ENCODE measurements at regions not wholly inside any gene's neighbourhood (a gene's known extent, or its start where the extent isn't known, plus 50 kb on each side); places are given as distances from the start of the nearest gene placed in this dataset.

DNA sequence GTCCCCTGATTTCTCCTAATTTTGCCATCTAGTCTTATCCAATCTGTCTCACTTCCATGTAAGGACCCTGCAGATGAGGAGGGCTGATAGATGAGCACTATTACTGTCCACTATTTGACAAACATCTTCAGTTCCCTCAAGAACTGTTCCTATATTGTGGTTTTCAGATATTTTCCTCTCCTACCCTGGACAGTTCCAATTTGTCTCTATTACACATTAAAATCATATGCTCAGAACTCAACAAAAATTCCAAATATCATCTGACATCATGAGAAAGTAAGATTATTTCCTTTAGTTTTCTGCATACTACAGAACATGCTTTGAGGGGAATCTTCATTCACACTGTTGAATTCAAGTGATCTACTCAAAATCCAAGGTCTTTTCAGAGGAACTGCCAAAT, 265.6 kb upstream of the ARID1B start:
- TF ChIP-seq, protein P1, sequence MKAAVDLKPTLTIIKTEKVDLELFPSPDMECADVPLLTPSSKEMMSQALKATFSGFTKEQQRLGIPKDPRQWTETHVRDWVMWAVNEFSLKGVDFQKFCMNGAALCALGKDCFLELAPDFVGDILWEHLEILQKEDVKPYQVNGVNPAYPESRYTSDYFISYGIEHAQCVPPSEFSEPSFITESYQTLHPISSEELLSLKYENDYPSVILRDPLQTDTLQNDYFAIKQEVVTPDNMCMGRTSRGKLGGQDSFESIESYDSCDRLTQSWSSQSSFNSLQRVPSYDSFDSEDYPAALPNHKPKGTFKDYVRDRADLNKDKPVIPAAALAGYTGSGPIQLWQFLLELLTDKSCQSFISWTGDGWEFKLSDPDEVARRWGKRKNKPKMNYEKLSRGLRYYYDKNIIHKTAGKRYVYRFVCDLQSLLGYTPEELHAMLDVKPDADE (IDR thresholded peaks at IDR 0.05): no peak
- TF ChIP-seq, protein P2, sequence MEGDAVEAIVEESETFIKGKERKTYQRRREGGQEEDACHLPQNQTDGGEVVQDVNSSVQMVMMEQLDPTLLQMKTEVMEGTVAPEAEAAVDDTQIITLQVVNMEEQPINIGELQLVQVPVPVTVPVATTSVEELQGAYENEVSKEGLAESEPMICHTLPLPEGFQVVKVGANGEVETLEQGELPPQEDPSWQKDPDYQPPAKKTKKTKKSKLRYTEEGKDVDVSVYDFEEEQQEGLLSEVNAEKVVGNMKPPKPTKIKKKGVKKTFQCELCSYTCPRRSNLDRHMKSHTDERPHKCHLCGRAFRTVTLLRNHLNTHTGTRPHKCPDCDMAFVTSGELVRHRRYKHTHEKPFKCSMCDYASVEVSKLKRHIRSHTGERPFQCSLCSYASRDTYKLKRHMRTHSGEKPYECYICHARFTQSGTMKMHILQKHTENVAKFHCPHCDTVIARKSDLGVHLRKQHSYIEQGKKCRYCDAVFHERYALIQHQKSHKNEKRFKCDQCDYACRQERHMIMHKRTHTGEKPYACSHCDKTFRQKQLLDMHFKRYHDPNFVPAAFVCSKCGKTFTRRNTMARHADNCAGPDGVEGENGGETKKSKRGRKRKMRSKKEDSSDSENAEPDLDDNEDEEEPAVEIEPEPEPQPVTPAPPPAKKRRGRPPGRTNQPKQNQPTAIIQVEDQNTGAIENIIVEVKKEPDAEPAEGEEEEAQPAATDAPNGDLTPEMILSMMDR (conservative IDR thresholded peaks at IDR 0.05; ENCODE audit: low read depth in 2 of 2): no peak
- TF ChIP-seq POLR2AphosphoS5 (IDR thresholded peaks at IDR 0.05; ENCODE audit: low read depth) (no peak), ZNF114 (CRISPR knock-in tag; IDR thresholded peaks at IDR 0.05) (no peak), EZH2 (IDR thresholded peaks at IDR 0.05; ENCODE audit: low read depth, unreplicated experiment) (no peak), JUNB (IDR thresholded peaks at IDR 0.05; ENCODE audit: unreplicated experiment) (no peak), EZH2phosphoT487 (IDR thresholded peaks at IDR 0.05; ENCODE audit: unreplicated experiment) (no peak), NANOG (IDR thresholded peaks at IDR 0.05; ENCODE audit: borderline replicate concordance) (no peak), CREB1 (CRISPR knock-in tag; IDR thresholded peaks at IDR 0.05; ENCODE audit: low read depth) (no peak)
- TF ChIP-seq, protein P3, sequence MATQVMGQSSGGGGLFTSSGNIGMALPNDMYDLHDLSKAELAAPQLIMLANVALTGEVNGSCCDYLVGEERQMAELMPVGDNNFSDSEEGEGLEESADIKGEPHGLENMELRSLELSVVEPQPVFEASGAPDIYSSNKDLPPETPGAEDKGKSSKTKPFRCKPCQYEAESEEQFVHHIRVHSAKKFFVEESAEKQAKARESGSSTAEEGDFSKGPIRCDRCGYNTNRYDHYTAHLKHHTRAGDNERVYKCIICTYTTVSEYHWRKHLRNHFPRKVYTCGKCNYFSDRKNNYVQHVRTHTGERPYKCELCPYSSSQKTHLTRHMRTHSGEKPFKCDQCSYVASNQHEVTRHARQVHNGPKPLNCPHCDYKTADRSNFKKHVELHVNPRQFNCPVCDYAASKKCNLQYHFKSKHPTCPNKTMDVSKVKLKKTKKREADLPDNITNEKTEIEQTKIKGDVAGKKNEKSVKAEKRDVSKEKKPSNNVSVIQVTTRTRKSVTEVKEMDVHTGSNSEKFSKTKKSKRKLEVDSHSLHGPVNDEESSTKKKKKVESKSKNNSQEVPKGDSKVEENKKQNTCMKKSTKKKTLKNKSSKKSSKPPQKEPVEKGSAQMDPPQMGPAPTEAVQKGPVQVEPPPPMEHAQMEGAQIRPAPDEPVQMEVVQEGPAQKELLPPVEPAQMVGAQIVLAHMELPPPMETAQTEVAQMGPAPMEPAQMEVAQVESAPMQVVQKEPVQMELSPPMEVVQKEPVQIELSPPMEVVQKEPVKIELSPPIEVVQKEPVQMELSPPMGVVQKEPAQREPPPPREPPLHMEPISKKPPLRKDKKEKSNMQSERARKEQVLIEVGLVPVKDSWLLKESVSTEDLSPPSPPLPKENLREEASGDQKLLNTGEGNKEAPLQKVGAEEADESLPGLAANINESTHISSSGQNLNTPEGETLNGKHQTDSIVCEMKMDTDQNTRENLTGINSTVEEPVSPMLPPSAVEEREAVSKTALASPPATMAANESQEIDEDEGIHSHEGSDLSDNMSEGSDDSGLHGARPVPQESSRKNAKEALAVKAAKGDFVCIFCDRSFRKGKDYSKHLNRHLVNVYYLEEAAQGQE (IDR thresholded peaks at IDR 0.05; ENCODE audit: unreplicated experiment): no peak

All from GM23338 (cell line).